Caco-2 (cell line): ENCODE measurements at regions not wholly inside any gene's neighbourhood (a gene's known extent, or its start where the extent isn't known, plus 50 kb on each side); places are given as distances from the start of the nearest gene placed in this dataset.

Experiments used
- BruUV-seq: library from RNA; stranded (reverse); fragments of 400-500 nt; replicated peaks from 2 replicates; lab custom pipeline; 2021; lab: Mats Ljungman, UMichigan
- CTCF ChIA-PET: fragments of 300-600 bp; sonication (Branson Sonifier 250); formaldehyde crosslinking; loops from one replicate; lab custom pipeline; 2022; ENCODE audit warnings: antibody characterized with exemption; lab: Charles Lee
- POLR2A ChIA-PET: fragments of 300-600 bp; sonication (Branson Sonifier 250); formaldehyde crosslinking; loops from one replicate; lab custom pipeline; 2022; ENCODE audit warnings: antibody characterized with exemption; lab: Charles Lee
- DNase-seq, 2 experiments: peaks; one replicate each; pipeline versions ENCODE4 v3.0.0 to v3.0.0-alpha.2; 2020 to 2022
- H3K27me3 ChIP-seq: replicated peaks from 2 replicates; pipeline ENCODE4 v1.6.0; 2011; ENCODE audit warnings: low read length; ENCODE audit not compliant: control insufficient read depth, insufficient read depth
- H3K36me3 ChIP-seq: 2 replicates; pipeline ENCODE4 v1.5.1; 2011; ENCODE audit warnings: low read length; ENCODE audit not compliant: control insufficient read depth, insufficient read depth
- H3K4me1 ChIP-seq: fragments of 250-450 bp; sonication (Bioruptor Pico); 2 replicates; pipeline ENCODE4 v1.5.1; 2020; ENCODE audit warnings: mild to moderate bottlenecking
- H3K4me3 ChIP-seq: 2 replicates; pipeline ENCODE4 v1.5.1; 2011; ENCODE audit warnings: low read depth, mild to moderate bottlenecking, control low read depth, low read length
- H3K9me3 ChIP-seq: fragments of 250-450 bp; sonication (Bioruptor Pico); 2 replicates; pipeline ENCODE4 v1.5.1; 2020; ENCODE audit warnings: mild to moderate bottlenecking, moderate library complexity
- H3K27ac Mint-ChIP-seq: one replicate; pipeline ENCODE4 v1.8.0; 2022; ENCODE audit warnings: mixed read lengths; ENCODE audit not compliant: unreplicated experiment
- H3K27me3 Mint-ChIP-seq: one replicate; pipeline ENCODE4 v1.8.0; 2022; ENCODE audit warnings: mixed read lengths; ENCODE audit not compliant: insufficient read depth, unreplicated experiment
- H3K36me3 Mint-ChIP-seq: one replicate; pipeline ENCODE4 v1.8.0; 2022; ENCODE audit warnings: mild to moderate bottlenecking, mixed read lengths; ENCODE audit not compliant: insufficient read depth, unreplicated experiment
- H3K4me1 Mint-ChIP-seq: one replicate; pipeline ENCODE4 v1.8.0; 2022; ENCODE audit warnings: low read depth, mixed read lengths; ENCODE audit not compliant: unreplicated experiment
- H3K4me3 Mint-ChIP-seq: one replicate; pipeline ENCODE4 v1.8.0; 2022; ENCODE audit warnings: mild to moderate bottlenecking, moderate library complexity, mixed read lengths; ENCODE audit not compliant: unreplicated experiment
- H3K9me3 Mint-ChIP-seq: one replicate; pipeline ENCODE4 v1.8.0; 2022; ENCODE audit warnings: mixed read lengths; ENCODE audit not compliant: unreplicated experiment
- CTCF ChIP-seq, 2 experiments: fragments of 200-600 bp in 1 of 2; IDR thresholded peaks; 1 replicate in 1 of 2; 2 replicates in 1 of 2; pipeline versions ENCODE4 v1.5.1 to v1.8.0; 2011 to 2022; ENCODE audit warnings: antibody characterized with exemption in 1 of 2, control low read depth in 1 of 2, inconsistent platforms in 1 of 2, low read depth in 1 of 2, low read length in 1 of 2, mild to moderate bottlenecking in 1 of 2, moderate library complexity in 1 of 2; ENCODE audit not compliant: insufficient read depth in 1 of 2, severe bottlenecking in 1 of 2, unreplicated experiment in 1 of 2
- intact Hi-C: fragments of 100-400 bp; cut with micrococcal nuclease; formaldehyde crosslinking; loops from one replicate; pipeline ENCODE4 v1.10.0; 2022; ENCODE audit not compliant: unreplicated experiment

DNA sequence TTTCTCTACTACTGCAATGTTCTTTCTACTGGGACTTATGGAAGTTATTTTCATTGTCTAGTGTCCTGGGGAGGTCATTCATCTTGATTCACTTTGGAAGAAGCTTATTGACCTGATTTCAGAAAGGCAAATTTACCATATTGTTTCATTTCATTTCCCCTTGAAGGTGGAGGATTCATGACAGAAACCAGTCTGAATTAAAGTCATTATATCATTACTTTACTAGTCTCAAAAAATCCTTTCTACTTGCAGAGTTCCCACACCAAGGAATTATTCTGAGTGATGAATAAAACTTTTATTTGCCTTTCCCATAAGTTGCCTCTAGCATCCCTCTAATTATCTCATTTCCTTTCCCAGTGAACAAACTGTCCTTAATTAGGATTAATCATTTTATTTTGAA, 163.8 kb downstream of the RASSF9 start:
- Mint-ChIP-seq H3K36me3 (no peaks in the 10 kb centered on the region), H3K27ac (no peak overlapping the region), H3K4me1 (no peaks in the 10 kb centered on the region), H3K27me3 (no peaks in the 10 kb centered on the region), H3K9me3 (no peaks in the 10 kb centered on the region), H3K4me3 (no peak overlapping the region)
- CTCF ChIA-PET, result no interaction called here
- POLR2A ChIA-PET, result no interaction called here
- H3K4me1 ChIP-seq, result no peaks in the 10 kb centered on the region
- no peaks in the 10 kb centered on the region for H3K9me3 ChIP-seq
- no peaks in the 10 kb centered on the region for H3K36me3 ChIP-seq
- H3K27me3 ChIP-seq, result no peaks in the 10 kb centered on the region
- BruUV-seq, result no TSS peak
- intact Hi-C loops, result no loop called here
- no peak overlapping the region for H3K4me3 ChIP-seq
- no peak for DNase-seq
- no peak for TF ChIP-seq CTCF (IDR thresholded peaks at IDR 0.05; ENCODE audit: insufficient read depth in 1 of 2, low read depth in 1 of 2, low read length in 1 of 2, severe bottlenecking in 1 of 2, unreplicated experiment in 1 of 2)

DNA sequence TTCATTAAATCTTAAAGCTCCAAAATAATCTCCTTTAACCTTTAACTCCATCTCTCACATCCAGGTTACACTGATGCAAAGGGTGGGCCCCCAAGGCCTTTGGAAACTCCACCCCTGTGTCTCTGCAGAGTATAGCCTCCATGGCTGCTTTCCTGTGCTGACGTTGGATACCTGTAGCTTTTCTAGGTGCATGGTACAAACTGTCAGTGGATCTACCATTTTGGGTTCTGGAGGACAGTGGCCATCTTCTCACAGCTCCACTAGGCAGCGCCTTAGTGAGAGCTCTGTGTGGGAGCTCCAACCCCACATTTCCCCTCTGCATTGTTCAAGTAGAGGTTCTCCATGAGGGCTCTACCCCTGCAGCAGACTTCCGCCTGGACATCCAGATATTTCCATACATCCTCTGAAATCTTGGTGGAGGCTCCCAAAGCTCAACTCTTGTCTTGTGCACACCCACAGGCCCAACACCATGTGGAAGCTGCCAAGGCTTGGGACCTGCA, 162.2 kb downstream of the RASSF9 start:
- no TSS peak for BruUV-seq
- CTCF ChIA-PET, result no interaction called here

DNA sequence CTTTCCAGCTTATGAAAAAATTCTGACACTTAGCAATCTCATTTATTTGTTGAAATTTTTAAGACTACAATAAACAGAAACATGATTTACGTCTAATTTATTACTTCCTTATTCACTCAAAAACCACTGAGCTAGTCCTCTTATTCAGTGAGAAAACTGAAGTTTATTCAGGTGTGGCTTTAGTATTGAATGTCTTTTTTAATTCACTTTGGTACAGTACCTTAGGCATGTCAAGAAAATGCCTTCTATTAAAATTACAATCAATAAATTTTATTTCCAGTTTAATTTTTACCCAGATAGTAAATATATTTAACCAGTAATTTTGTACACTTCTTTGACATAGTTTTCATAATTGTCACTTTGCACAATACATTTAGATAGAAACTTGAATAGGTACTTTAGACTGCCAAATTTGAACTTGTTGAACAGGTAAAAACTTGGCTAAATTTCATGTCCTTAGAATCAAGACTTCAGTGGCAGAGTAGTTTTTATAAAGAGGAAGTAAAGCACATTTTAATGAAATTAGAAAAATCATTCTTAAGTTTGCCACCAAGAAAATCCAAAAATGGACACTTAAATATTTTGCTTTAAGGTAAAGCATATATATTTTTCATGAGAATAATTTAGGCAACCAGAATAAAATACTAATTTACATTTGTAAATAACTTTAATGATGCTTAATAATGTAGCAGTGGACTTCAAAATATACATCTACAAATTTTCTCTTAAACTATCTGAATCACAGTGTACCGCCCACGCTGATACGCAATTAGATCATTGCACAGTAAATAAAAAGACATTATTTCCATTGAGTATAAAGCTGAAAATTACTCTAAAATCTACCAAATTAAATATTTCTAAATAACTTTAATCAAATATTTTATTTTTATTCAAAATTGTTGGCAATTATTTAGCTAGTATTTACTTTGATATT, 159.1 kb downstream of the RASSF9 start:
- TF ChIP-seq CTCF (IDR thresholded peaks at IDR 0.05; ENCODE audit: insufficient read depth in 1 of 2, low read depth in 1 of 2, low read length in 1 of 2, severe bottlenecking in 1 of 2, unreplicated experiment in 1 of 2), result no peak
- H3K4me1 ChIP-seq, result no peaks in the 10 kb centered on the region
- ChIA-PET POLR2A (no interaction called here), CTCF (no interaction called here)
- Mint-ChIP-seq H3K27me3 (no peaks in the 10 kb centered on the region), H3K36me3 (no peaks in the 10 kb centered on the region), H3K4me1 (no peaks in the 10 kb centered on the region), H3K27ac (no peak overlapping the region), H3K9me3 (no peaks in the 10 kb centered on the region), H3K4me3 (no peak overlapping the region)
- no peak for DNase-seq
- H3K36me3 ChIP-seq, result no peaks in the 10 kb centered on the region
- no peak overlapping the region for H3K4me3 ChIP-seq
- H3K27me3 ChIP-seq, result no peaks in the 10 kb centered on the region
- intact Hi-C loops, result no loop called here
- H3K9me3 ChIP-seq, result no peaks in the 10 kb centered on the region
- BruUV-seq, result no TSS peak

More for the DNA sequence above, 162.2 kb downstream of the RASSF9 start:
- H3K27me3 Mint-ChIP-seq, result no peaks in the 10 kb centered on the region
- H3K4me1 Mint-ChIP-seq, result no peaks in the 10 kb centered on the region
- H3K4me3 Mint-ChIP-seq, result no peak overlapping the region
- POLR2A ChIA-PET, result no interaction called here
- no peak for DNase-seq
- intact Hi-C loops, result no loop called here
- Histone ChIP-seq H3K9me3 (no peaks in the 10 kb centered on the region), H3K27me3 (no peaks in the 10 kb centered on the region), H3K4me3 (no peak overlapping the region), H3K36me3 (no peaks in the 10 kb centered on the region), H3K4me1 (no peaks in the 10 kb centered on the region)
- no peaks in the 10 kb centered on the region for H3K36me3 Mint-ChIP-seq
- no peak for TF ChIP-seq CTCF (IDR thresholded peaks at IDR 0.05; ENCODE audit: insufficient read depth in 1 of 2, low read depth in 1 of 2, low read length in 1 of 2, severe bottlenecking in 1 of 2, unreplicated experiment in 1 of 2)
- no peak overlapping the region for H3K27ac Mint-ChIP-seq
- no peaks in the 10 kb centered on the region for H3K9me3 Mint-ChIP-seq
